HG03469 (cell line): ENCODE measurements at regions not wholly inside any gene's neighbourhood (a gene's known extent, or its start where the extent isn't known, plus 50 kb on each side); places are given as distances from the start of the nearest gene placed in this dataset.

Experiments used
- ATAC-seq: cut with Tn5 transposase; IDR thresholded peaks from one replicate; pipeline ENCODE4 v1.9.1; 2021; ENCODE audit warnings: mild to moderate bottlenecking, moderate library complexity, moderate number of reproducible peaks; ENCODE audit not compliant: unreplicated experiment

DNA sequence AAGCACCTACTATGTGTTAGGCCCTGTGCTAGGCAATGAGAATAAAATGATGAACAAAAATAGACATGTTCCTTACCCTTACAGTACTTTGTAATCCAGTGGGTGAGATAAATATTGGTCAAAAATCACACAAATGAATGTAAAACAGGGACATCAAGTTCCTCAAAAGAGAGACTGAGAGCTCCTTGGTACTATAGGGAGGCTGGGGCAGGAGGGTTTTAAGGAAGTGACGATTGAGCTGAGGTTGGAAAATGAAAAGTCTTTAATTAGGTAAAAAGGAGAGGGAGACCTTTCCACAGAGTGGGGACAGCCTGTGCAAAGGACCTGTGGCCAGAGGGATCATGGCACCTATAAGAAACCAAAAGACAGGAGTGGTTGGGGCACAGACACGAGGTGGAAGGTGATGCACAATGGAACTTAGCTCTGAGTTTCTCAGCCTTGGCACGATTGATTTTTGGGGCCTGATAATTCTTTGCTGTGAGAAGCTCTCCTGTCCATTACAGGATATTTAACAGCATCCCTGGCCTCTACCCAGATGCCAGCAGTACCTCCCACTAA is 140.3 kb downstream of the CEP57L1 start:
- no peak for ATAC-seq

DNA sequence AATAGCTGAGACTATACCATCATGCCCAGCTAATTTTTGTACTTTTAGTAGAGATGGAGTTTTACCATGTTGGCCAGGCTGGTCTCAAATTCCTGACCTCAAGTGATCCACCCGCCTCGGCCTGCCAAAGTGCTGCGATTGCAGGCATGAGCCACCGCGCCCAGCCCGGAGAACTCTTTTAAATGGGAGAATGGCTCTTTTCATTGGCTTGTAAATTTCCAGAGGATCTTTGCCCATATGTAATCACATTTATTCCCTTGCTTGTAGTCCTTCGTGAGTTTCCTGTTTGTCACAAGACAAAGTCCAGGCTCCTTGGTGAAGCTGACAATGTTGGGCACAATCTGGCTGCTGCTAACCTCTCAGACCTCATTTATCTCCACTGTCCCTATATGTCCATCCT is 135.1 kb downstream of the CEP57L1 start:
- no peak for ATAC-seq

DNA sequence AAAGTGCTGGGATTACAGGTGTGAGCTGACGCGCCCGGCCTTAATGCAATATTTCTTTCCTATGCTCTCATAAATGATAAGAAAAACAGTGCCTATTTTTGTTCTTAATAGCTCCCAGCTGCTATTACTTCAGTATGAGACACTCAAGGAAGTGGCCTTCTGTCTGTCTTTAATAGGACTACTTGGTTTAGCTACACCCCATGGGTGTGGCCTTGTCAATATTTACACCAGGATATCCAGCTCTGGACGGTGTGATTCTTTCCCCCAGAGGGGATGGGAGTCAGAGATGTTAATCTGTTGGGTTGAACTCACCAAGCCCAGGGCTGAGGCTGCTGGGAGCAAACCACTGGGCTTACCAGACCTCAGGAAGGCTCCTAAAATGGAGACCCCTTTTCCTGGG is 134.2 kb downstream of the CEP57L1 start:
- no peak for ATAC-seq

DNA sequence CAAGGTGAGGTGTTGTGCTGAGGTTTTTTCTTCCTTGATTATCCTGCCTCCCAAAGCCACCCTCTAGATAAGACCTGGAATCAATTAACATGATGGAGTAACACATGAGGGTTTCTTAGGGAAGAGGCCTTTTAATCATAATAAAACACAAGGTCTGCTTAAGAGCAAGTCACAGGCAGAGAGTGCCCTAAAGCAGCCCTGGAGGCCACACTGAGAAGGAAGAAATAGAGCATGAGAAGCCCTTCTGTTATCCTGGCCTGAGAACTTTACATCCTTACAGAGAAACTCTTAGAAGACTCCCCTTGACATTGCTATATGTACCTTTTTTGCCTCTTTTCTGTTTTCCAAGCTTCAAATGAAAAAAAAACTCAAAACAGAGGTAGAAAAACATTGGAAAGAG is 132.3 kb downstream of the CEP57L1 start:
- no peak for ATAC-seq

DNA sequence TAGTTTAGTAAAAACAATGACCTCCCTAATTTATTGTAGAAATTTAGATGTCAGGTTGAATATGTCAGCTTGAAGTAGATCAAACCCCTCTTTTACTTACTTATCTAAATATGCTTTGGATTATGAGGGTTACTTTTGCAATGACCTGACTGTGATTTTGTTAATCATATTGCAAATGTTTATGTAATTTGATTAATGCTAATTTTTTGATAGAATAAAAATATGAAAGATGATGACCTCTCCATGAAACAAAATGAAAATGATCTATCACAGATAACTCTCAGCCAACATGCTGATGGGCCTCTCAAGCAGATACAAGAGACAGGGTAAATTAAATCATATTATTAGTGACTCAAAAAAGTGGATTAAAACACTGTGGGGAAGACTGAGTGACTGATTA is 131.0 kb downstream of the CEP57L1 start:
- ATAC-seq: no peak

DNA sequence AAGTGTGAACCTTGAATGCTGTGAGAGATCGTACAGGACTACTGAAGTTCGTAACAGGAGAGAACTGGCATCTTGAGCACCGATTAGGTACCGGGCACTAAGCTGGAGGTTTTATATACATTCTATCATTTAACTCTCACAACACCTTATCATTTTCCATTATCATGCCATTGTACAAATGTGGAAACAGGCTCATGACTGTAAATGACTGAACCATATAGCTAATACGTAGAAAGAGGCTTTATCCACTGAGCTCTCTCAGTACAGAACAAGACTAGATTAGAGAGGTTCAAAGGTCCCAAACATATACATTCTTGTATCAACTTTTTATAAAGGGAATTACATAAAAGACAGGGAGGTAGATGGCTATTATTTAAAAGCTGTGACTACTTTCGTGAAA is 130.6 kb downstream of the CEP57L1 start:
- ATAC-seq: no peak

DNA sequence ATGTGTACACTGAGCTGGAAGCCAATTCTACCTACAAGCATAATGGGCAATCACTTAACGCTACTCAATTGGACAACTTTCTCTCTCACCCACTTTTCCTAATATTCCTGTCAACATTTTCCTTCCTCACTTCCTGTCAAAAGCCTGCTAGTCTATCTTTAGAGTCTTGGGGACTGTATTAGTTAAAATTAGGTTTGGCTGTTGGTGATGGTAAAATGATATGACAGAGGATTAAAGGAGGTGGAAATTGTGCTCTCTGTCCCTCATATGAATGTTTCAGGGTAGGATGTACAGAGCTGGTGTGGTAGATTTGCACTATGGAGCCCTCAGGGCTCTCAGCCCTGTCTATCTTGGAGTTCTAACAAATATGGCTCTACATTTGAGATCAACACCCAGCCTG is 129.7 kb downstream of the CEP57L1 start:
- no peak for ATAC-seq

DNA sequence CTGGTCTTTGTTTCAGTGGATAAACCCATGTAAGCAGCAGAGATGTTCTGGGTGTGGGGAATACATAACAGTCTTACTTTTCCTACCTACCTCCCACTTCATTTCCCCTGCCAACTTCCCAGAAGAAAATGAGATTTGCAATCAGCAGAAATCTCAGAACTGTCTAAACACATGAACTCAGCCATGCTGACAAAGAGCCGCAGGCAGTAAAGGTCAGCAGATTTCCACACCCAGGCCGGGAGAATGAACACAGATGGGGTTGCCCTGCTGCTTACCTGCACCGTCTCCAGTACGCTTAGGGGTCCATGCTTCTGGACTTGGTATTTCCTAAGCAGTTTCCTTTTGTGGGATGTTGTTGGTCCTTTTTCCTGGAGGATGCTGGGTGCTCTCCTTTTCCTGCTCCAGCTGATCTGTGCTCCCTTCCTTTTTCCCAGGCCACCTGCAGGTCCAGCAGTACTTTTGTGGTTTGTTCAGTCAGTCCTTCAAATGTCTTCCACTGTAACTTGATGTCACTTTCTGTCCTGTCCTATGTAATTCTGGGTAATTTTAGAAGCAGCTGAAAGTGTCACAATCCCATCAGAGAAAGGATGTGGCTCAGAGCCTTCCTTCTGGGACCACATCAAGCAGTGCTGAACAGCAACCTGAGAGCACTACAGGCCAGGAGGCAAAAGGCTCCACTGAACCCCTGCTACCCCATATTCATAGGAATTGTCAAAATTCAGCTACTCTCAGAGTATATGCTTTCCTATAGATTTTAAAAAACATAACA is 129.0 kb downstream of the CEP57L1 start:
- ATAC-seq: no peak

DNA sequence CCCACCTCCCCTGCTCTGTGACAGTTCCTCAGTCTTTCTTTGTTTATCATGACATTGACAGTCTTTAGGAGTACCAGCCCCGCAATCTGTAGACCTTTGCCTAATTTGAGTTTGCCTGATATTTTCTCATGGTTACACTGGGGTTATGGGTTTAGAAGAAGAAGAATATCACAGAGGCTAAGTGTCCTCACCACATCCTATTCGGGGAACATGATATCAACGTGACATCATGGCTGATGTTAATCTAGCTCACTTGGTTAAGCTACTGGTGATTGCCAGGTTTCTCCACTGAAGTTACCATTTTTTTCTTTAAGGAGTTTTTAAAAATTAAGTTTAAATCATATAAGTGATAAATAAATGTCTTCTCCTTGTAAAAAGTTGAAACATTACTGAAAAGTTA is 127.5 kb downstream of the CEP57L1 start:
- no peak for ATAC-seq

DNA sequence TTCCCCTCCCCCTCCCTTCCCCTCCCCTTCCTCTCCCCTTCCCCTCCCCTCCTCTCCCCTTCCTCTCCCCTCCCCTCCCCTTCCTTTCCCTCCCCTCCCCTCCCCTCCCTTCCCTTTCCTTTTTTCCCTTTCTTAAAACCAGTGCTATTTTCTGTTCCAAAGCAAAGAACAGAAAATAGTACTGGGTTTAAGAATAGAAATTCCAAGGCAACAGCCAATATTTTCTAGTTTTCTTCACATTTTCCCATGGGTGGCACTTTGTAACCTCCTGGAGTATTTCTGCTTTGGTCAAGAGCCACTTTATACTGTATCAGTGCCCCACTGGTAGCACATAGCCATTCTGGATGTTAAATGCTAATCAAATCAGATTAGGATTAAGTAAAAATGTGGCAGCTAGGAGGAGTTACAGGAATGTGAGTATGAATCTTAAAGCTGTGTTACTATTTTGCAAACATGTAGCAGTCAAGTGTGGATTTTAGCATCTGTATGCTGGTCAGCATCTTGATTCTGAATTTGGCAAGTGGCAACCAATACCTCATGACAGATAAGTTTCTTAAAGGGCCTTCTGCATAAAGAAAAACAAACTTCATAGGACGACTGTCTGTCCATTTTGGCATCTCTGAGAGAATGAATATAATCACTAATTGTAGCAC is 126.4 kb downstream of the CEP57L1 start:
- no peak for ATAC-seq
